Activated CD4-positive, alpha-beta T cell treated with anti-CD3 and anti-CD28 coated beads for 48 hours (primary cell): ENCODE measurements at regions not wholly inside any gene's neighbourhood (a gene's known extent, or its start where the extent isn't known, plus 50 kb on each side); places are given as distances from the start of the nearest gene placed in this dataset.
"Not testable (repeated sequence)": the region's sequence is repeated elsewhere in the genome, so short reads cannot be mapped to it uniquely, and the experiment has no call there.

Source experiments
- DNase-seq: peaks from one replicate; pipeline ENCODE4 v3.0.0-alpha.2; 2020

DNA sequence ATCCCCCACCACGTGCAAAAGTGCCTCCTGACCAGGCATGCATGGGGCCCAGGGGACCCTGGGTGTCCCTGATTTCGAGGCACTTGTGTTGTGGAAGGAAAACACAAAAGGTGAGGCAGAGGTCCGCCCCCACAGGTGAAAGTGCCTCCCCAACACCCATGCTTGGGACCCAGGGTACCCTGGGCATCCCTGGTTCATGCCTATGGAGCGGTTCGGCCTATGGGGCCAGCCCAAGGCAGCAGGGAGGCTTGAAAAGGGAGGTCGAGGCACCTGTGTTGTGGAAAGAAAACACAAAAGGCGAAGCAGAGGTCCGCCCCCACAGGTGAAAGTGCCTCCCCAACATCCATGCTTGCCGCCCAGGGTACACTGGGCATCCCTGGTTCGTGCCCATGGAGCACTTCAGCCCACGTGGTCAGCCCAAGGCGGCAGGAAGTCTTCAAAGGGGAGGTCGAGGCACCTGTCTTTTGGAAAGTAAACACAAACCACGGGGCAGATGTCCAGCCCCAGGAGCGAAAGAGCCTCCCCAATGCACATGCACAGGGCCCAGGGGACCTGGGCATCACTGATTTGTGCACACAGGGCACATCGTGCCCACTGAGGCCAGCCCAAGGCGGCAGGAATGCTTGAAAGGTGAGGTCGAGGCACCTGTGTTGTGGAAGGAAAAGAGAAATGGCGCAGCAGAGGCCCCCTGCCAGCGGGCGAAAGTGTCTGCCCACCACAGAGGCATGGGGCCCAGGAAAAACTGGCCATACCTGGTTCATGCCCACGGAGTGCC lies 375.5 kb downstream of the ALG10 start:
- DNase-seq: peak; percentile 0

DNA sequence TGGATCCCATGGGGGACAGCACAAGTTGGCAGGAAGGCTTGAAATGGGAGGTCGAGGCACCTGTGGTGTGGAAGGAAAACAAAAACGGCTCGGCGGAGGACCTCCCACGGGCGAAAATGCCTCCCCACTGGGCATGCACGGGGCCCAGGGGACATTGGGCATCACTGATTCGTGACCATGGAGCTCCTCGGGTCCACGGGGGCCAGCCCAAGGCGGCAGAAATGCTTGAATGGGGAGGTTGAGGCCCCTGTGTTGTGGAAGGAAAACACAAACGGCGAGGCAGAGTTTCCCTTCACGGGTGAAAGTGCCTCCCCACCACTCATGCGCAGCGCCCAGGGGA lies 376.0 kb downstream of the ALG10 start:
- no peak for DNase-seq

DNA sequence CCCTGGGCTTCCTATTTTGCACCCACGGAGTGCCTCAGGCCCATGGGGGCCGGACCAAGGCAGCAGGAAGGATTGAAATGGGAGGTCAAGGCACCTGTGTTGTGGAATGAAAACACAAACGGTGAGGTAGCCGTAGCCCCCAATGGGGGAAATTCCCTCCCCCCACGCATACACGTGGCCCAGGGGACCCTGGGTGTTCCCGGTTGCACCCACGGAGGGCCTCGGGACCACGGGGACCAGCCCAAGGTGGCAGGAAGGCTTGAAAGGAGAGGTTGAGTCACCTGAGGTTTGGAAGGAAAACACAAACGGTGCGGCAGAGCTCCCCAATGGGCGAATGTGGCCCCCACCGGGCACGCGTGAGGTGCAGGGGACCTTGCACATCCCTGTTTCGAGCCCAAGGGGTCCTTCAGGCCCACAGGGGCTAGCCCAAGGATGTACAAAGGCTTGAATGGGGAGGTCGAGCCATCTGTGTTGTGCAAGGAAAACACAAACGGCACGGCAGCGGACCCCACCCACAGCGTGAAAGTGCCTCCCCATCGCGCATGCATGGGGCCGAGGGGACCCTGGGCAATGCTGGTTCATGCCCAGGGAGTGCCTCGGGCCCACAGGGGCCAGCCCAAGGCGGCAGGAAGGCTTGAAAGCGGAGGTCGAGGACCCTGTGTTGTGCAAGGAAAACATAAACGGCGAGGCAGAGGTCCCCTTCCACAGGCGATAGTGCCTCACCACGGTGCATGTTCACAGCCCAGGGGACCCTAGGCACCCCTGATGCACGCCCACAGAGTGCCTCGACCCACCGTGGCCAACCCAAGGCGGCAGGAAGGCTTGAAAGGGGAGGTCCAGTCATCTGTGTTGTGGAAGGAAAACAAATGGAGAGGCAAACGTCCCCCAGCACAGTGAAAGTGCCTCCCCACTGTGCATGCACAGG lies 376.7 kb downstream of the ALG10 start:
- peak; percentile 0 for DNase-seq

DNA sequence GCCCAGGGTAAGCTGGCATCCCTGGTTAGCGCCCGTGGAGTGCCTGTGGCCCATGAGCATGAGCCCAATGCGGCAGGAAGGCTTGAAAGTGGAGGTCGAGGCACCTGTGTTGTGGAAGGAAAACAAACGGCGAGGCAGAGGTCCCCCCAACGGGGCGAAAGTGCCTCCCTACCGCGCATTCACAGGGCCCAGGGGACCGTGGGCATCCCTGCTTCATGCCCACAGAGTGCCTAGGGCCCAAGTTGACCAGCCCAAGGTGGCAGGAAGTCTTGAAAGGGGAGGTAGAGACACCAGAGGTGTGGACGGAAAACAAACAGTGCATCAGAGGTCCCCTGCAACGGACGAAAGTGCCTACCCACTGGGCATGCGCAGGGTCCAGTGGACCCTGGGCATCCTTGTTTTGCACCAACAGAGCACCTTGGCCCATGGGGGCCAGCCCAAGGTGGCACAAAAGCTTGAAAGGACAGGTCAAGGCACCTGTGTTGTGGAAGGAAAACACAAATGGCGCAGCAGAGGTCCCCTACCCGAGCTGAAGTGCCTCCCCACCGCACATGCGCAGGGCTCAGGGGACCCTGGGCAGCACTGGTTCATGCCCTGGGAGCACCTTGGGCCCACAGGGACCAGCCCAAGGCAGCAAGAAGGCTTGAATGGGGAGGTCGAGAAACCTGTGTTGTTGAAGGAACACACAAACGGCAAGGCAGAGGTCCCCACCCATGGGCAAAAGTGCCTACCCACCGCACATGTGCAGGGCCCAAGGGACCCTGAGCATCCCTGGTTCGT lies 377.5 kb downstream of the ALG10 start:
- DNase-seq: no peak

DNA sequence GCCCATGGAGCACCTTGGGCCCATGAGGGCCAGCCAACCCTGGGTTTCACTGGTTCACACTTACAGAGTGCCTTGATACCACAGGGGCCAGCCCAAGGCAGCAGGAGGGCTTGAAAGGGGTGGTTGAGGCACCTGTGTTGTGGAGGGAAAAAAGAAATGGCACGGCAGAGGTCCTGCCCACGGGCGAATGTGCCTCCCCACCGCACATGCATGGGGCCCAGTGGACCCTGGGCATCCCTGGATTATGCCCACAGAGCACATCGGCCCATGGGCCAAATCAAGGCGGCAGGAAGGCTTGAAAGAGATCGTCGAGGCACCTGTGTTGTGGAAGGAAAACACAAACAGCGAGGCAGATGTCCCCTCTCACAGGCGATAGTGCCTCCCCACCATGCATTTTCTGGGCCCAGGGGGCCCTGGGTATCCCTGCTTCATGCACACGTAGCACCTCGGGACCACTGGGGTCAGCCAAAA lies 378.1 kb downstream of the ALG10 start:
- no peak for DNase-seq

DNA sequence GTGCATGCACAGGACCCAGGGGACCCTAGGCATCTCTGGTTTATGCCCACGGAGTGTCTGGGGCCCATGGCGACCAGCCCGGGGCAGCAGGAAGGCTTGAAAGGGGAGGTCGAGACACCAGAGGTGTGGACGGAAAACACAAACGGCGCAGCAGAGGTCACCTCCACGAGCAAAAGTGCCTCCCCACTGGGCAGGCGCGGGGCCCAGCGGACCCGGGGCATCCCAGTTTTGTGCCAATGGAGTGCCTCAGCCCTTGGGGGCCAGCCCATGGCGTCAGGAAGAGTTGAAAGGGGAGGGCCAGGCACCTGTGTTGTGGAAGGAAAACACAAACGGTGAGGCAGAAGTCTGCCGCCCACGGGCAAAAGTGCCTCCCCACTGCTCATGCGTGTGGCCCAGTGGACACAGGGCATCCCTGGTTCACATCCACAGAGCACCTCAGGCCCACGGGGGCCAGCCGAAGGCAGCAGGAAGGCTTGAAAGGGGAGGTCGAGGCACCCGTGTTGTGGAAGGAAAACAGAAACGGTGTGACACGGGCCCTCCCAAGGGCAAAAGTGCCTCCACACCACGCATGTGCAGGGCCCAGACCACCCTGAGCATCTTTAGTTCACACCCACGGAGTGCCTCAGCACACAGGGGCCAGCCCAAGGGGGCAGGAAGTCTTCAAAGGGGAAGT lies 378.8 kb downstream of the ALG10 start:
- peak; percentile 0 for DNase-seq

DNA sequence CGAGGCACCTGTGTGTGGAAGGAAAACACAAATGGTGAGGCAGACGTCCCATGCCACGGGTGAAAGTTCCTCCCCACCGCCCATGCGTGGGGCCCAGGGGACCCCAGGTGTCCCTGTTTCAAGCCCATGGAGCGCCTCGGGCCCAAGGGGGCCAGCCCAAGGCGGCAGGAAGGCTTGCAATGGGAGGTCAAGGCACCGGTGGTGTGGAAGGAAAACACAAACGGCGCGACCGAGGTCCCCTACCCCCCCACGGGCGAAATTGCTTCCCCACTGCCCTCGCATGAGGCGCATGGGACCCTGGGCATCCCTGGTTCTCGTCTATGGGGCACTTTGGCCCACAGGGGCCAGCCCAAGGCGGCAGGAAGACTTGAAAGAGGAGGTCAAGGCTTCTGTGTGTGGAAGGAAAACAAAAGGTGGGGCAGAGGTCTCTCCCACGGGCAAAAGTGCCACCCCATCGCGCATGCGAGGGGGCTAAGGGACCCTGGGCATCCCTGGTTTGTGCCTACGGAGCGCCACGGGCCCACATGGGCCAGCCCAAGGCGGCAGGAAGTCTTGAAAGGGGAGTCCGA lies 379.4 kb downstream of the ALG10 start:
- DNase-seq: peak; percentile 1

DNA sequence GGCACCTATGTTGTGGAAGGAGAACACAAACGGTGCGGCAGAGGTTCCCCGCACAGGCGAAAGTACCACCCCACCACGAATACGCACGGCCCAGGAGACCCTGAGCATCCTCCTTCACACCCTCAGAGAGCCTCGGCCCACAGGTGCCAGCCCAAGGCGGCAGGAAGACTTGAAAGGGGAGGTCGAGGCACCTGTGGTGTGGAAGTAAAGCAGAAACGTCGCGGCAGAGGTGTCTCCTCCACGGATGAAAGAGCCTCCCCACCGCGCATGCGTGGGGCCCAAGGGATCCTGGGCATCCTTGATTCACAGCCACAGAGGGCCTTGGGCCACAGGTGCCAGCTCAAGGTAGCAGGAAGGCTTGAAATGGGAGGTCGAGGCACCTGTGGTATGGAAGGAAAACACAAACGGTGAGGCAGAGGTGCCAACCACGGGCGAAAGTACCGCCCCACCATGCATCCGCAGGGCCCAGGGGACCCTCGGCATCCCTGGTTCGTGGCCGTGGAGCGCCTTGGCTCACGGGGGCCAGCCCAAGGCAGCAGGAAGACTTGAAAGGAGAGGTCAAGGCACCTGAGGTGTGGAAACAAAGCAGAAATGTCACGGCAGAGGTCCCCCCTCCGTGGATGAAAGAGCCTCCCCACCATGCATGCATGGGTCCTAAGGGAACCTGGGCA lies 380.1 kb downstream of the ALG10 start:
- DNase-seq: no peak

DNA sequence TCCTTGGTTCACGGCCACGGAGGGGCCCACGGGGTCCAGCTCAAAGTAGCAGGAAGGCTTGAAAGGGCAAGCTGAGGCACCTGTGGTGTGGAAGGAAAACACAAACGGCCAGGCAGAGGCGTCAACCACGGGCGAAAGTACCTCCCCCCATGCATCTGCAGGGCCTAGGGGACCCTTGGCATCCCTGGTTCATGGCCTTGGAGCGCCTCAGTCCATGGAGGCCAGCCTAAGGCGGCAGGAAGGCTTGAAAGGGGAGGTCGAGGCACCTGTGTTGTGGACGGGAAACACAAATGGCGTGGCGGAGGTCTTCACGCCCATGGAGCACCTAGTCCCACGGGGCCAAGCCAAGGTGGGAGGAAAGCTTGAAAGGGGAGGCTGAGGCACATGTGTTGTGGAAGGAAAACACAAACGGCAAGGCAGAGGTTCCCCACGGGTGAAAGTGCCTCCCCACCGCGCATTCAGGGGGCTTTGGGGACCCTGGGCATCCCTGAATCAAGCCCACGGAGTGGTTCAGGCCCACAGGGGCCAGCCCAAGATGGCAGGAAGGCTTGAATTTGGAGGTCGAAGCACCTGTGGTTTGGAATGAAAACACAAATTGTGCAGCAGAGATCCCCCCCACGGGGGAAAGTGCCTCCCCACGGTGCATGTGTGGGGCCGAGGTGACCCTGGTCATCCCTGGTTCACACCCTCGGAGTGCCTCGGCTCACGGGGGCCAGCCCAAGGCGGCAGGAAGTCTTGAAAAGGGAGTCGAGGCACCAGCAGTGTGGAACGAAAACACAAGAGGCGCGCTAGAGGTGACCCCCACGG lies 380.8 kb downstream of the ALG10 start:
- DNase-seq: peak; percentile 0

DNA sequence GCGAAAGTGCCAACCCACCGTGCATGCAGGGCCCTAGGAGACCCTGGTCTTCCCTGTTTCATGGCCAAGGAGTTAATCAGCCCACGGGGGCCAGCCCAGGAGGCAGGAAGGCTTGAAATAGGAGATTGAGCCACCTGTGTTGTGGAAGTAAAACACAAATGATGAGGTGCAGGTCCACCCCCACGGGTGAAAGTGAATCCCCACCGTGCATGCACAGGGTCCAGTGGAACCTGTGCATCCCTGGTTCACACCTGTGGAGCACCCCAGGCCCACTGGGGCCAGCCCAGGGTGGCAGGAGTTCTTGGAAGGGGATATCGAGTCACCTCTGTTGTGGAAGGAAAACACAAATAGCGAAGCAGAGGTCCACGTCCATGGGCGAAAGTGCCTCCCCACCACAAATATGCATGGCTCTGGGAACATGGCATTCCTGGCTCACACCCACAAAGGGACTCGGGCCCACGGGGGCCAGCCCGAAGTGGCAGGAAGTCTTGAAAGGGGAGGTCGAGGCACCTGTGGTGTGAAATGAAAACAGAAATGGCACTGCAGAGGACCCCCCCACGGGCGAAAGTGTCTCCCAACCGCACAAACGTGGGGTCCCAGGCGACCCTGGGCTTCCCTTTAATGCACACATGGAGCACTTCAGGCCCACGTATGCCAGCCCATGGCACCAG lies 381.5 kb downstream of the ALG10 start:
- peak; percentile 1 for DNase-seq

DNA sequence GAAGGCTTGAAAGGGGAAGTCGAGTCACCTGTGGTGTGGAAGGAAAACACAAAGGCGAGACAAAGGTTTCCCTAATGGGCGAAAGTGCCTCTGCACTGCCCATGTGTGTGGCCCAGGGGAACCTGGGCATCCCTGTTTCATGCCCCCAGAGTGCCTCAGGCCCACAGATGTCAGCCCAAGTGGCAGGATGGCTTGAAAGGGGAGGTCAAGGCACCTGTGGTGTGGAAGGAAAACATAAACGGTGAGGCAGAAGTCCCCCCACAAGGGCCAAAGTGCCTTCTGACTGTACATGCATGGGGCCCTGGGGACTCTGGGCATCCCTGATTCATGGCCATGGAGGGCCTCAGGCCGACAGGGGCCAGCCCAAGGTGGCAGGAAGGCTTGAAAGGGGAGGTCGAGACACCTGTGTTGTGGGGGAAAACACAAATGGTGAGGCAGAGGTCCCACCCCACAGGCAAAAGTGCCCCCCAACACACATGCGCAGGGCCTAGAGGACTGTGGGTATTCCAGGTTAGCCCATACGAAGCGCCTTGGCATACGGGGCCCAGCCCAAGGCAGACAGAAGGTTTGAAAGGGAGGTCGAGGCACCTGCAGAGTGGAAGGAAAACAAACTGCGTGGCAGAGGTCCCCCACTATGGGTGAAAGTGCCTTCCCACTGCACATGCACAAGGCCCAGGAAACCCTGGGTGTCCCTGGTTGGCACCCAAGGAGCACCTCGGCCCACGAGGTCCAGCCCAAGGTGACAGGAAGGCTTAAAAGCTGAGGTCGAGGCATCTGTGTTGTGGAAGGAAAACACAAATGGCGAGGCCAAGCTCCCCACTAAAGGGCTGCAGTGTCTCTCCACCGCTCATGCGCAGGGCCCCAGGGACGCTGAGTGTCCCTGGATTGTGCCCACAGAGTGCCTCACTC lies 382.3 kb downstream of the ALG10 start:
- DNase-seq: no peak

DNA sequence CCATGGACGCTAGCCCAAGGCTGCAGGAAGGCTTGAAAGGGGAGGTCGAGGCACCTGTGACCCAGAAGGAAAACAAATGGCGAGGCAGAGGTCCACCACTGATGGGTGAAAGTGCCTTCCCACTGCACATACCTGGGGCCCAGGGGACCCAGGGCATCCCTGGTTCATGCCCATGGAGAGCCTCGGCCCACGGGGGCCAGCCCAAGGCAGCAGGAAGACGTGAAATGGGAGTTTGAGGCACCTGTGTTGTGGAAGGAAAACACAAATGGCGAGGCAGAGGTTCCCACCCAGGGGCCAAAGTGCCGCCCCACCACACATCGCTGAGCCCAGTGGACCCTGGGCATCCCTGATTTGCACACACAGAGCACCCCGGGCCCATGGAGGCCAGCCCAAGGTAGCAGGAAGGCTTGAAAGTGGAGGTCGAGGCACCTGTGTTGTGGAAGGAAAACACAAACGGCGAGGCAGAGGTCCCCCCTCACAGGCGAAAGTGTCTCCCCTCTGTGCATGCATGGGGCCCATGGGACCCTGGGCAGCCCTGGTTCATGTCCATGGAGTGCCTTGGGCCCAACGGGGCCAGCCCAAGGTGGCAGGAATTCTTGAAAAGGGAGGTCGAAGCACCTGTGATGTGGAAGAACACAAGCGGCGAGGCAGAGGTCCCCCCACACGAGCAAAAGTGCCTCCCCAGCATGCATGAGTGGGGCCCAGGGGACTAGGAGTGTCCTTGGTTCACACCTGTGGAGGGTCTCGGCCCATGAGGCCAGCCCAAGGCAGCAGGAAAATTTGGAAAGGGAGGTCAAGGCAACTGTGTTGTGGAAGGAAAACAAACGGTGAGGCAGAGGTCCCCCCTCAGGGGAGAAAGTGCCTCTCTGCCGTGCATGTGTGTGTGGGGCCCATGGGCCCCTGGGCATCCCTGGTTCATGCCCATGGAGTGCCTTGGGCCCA lies 383.3 kb downstream of the ALG10 start:
- no peak for DNase-seq

DNA sequence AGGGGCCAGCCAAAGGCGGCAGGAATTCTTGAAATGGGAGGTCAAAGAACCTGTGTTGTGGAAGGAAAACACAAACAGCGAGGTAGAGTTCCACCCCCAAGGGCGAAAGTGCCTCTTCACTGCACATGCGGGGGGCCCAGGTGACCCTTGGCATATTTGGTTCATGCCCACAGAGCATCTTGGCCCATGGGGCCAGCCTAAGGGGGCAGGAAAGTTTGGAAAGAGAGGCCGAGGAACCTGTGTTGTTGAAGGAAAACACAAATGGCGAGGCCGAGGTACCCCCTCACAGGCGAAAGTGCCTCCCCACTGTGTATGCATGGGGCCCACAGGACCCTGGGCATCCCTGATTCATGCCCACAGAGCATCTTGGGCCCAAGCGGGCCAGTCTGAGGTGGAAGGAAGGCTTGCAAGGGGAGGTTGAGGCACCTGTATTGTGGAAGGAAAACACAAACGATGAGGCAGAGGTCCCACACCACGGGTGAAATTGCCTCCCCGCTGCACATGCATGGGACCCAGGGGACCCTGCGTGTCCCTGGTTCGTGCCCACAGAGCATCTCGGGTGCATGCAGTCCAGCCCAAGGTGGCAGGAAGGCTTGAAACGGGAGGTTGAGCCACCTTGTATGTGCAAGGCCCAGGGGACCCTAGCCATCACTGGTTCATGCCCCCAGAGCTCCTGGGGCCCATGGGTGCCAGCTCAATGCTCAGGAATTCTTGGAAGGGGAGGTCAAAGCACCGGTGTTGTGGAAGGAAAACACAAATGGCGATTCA lies 384.1 kb downstream of the ALG10 start:
- no peak for DNase-seq

DNA sequence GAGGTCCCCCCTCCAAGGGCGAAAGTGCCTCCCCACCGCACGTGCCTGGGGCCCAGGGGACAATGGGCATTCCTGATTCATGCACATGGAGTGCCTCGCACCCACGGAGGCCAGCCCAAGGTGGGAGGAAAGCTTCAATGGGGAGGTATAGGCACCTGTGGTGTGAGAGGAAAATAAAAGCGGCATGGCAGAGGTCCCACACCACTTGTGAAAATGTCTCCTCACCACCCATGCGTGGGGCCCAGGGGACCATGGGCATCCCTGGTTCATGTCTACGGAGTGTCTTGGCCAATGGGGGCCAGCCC lies 384.7 kb downstream of the ALG10 start:
- DNase-seq: no peak

DNA sequence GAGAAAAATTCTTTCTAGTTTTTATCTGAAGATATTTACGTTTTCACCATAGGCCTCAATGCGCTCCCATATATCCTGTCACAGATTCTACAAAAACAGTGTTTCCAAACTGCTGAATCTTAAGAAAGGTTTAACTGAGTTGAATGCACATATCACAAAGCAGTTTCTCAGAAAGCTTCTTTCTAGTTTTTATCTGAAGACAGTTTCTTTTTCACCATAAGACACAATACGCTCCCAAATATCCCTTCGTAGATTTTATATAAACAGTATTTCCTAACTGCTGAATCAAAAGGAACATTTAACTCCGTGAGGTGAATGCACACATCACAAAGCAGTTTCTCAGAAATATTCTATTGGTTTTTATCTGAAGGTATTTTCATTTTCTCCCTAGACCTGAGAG lies 385.5 kb downstream of the ALG10 start:
- no peak for DNase-seq

DNA sequence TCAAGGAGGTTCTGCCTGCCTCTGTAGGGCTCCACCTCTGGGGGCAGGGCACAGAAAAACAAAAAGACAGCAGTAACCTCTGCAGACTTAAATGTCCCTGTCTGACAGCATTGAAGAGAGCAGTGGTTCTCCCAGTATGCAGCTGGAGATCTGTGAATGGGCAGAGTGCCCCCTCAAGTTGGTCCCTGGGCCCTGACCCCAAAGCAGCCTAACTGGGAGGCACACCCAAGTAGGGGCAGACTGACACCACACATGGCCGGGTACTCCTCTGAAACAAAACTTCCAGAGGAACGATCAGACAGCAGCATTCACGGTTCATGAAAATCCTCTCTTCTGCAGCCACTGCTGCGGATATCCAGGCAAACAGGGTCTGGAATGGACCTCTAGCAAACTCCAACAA lies 409.2 kb downstream of the ALG10 start:
- not testable (repeated sequence) for DNase-seq
